ENCODE measurements at regions not wholly inside any gene's neighbourhood (a gene's known extent, or its start where the extent isn't known, plus 50 kb on each side); places are given as distances from the start of the nearest gene placed in this dataset.

DNA sequence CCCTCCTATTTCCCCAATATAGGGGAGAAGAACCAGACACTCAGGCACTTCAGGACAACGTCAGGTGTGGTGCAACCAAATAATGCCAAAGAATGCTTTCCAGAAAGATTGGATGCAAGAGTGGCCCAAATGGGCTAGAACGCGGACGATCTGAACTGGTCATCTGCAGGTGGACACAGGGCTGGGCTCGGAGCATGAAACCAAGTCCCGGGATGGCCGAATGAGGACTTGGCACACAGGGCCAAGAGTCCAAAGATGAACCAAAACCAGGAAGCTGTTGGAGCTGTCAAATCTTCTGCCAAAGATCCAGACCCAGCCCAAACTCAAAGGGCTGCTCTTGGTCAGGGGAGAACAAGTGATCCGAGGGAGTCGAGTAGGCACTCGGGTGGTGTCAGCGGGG, 143.9 kb upstream of the ARID1B start:
- TF ChIP-seq, protein P1, sequence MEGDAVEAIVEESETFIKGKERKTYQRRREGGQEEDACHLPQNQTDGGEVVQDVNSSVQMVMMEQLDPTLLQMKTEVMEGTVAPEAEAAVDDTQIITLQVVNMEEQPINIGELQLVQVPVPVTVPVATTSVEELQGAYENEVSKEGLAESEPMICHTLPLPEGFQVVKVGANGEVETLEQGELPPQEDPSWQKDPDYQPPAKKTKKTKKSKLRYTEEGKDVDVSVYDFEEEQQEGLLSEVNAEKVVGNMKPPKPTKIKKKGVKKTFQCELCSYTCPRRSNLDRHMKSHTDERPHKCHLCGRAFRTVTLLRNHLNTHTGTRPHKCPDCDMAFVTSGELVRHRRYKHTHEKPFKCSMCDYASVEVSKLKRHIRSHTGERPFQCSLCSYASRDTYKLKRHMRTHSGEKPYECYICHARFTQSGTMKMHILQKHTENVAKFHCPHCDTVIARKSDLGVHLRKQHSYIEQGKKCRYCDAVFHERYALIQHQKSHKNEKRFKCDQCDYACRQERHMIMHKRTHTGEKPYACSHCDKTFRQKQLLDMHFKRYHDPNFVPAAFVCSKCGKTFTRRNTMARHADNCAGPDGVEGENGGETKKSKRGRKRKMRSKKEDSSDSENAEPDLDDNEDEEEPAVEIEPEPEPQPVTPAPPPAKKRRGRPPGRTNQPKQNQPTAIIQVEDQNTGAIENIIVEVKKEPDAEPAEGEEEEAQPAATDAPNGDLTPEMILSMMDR (optimal IDR thresholded peaks at IDR 0.05 in 1 of 3, IDR thresholded peaks at IDR 0.05 in 1 of 3, conservative IDR thresholded peaks at IDR 0.05 in 1 of 3; ENCODE audit: extremely low read depth in 1 of 3, insufficient read depth in 2 of 3, low read length in 3 of 3), result no peak
- no peak for TF ChIP-seq EZH2 (IDR thresholded peaks at IDR 0.05; ENCODE audit: low read length)

Data from keratinocyte (primary cell).